ENCODE measurements at regions not wholly inside any gene's neighbourhood (a gene's known extent, or its start where the extent isn't known, plus 50 kb on each side); places are given as distances from the start of the nearest gene placed in this dataset.

DNA sequence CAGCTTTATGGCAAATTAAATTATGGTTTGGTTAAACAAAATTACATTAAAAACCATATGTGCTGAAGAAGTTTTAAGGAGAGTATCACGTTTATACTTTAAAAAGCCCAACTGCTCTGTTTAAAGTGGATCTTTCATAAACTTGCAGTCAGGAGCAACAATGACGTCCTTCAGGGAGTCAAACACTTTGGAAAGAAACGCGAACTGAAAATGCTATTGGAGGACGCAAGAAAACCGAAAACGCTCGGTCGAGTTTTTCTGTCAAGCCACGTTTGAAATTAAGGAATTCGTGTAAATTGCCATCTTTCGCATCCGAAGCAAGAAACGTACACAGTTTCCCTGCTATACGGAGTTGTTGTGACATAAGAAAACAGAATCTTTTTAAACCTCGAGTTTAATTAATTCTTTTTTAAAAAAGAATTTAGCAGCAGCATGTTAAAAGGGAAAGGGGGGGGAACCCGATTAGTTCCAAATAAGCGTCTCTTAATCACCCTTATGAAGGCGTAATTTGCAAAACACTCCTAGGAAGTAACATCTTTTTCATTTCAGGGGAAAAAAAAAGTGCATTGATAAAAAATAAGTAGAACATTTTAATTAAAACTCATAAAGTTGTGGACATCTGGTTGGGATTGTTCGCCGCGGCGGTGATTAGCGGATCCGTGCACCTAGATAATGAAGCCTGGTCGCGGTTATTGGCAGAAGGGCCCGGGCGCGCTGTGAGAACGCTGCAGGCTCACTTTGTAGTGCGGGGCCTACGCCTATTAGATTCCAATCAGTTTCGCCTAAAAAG lies 295.4 kb downstream of the TFAP2C start:
- H3K27ac ChIP-seq = no peak overlapping the region

DNA sequence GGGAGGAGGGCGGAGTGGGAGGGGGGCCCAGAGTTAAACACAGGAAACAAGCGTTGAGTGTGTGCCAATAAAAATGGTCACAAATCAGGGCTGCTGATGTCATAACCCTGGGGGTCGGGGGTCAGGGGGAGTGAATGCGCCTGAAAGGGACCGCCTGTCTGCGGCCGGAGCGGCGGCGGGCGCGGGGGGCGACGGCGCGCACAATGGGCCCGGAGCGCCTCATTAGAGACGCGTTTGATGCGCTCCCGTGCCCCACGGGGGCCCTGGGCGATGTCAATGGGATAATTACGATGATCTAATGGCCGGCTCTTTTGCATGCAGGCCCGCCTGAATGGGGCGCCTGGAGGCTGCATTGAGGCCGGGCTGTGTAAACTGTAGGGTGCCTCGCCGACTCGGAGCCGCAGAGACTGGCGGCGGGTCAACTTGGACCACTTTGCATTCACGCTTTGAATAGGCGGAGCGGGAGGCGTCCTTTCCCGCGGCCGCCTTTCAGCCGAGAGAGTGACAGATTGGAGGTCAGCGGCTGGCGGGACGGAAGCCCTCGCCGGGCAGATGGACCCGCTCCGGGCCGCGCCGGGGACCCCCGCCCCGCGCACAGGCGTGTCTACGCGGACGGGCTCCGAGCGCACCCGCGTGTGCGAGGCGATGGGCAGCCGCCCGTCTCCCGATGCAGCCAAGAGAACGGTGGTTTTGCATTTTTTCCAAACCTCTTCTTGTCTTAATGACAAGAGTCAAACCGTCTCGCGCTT lies 296.1 kb downstream of the TFAP2C start:
- TF ChIP-seq ZFX (IDR thresholded peaks at IDR 0.05; ENCODE audit: borderline replicate concordance) = no peak
- TF ChIP-seq, protein P1, sequence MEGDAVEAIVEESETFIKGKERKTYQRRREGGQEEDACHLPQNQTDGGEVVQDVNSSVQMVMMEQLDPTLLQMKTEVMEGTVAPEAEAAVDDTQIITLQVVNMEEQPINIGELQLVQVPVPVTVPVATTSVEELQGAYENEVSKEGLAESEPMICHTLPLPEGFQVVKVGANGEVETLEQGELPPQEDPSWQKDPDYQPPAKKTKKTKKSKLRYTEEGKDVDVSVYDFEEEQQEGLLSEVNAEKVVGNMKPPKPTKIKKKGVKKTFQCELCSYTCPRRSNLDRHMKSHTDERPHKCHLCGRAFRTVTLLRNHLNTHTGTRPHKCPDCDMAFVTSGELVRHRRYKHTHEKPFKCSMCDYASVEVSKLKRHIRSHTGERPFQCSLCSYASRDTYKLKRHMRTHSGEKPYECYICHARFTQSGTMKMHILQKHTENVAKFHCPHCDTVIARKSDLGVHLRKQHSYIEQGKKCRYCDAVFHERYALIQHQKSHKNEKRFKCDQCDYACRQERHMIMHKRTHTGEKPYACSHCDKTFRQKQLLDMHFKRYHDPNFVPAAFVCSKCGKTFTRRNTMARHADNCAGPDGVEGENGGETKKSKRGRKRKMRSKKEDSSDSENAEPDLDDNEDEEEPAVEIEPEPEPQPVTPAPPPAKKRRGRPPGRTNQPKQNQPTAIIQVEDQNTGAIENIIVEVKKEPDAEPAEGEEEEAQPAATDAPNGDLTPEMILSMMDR (IDR thresholded peaks at IDR 0.05) = no peak
- no peak overlapping the region for H3K27ac ChIP-seq

More for the DNA sequence above, 295.4 kb downstream of the TFAP2C start:
- TF ChIP-seq, protein P1 (IDR thresholded peaks at IDR 0.05) = no peak
- no peak for TF ChIP-seq ZFX (IDR thresholded peaks at IDR 0.05; ENCODE audit: borderline replicate concordance)

DNA sequence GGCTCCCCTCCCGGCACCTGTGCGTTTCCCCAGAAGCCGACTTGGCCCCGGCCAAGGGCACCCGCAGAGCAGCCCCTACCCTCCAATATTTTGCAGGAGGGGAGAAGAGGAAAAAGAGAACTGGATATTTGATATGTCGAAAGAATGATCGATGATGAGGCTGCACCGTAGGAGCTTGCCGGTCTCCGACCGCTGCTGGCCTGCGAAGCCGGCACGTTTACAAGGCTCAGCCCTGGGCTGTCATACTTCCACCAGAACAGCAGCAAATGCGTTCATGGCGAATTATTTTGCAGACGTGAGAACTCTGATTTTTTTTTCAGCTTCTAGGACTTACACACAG lies 296.7 kb downstream of the TFAP2C start:
- TF ChIP-seq ZFX (IDR thresholded peaks at IDR 0.05; ENCODE audit: borderline replicate concordance) = no peak
- TF ChIP-seq, protein P1 (IDR thresholded peaks at IDR 0.05) = no peak

DNA sequence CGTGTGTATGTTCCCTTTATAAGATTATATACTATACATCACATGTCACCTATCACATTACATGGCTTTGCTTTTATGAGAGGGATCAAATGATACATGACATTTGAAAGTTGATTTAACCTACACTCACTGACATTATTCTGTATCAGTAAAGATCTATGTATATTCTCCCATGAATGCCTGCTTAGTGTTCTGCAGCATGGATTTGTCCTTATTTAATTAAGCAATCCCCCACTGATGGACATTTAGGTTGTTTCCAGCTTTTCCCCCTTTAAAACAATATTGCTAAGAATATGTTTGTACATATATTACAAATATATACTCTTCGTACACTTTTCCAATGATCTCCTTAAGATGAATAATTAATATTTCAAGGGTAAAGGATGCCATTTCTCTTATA lies 297.4 kb downstream of the TFAP2C start:
- no peak overlapping the region for H3K27ac ChIP-seq
- TF ChIP-seq, protein P1 (IDR thresholded peaks at IDR 0.05) = no peak
- no peak for TF ChIP-seq ZFX (IDR thresholded peaks at IDR 0.05; ENCODE audit: borderline replicate concordance)

More for the DNA sequence above, 296.7 kb downstream of the TFAP2C start:
- H3K27ac ChIP-seq = no peak overlapping the region

DNA sequence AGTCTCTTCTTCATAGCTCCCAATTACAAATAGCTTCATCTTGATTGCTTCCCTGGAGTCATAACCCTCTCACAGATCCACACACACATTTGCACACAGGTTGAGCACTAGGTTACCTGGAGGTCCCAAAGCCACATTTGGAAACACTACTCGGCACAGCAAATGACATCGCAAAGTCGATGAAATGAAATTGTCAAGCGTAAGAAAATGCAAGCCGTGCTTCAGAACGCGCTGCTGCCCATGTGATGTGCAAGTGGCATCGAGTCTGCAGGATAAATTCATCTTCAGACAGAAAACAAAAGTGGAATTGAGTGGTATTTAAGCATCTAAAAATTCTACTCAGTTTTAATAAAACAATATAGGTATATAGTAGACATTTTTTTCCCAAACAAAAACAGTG lies 298.0 kb downstream of the TFAP2C start:
- H3K27ac ChIP-seq = no peak overlapping the region
- TF ChIP-seq ZFX (IDR thresholded peaks at IDR 0.05; ENCODE audit: borderline replicate concordance) = no peak
- TF ChIP-seq, protein P1 (IDR thresholded peaks at IDR 0.05) = no peak

DNA sequence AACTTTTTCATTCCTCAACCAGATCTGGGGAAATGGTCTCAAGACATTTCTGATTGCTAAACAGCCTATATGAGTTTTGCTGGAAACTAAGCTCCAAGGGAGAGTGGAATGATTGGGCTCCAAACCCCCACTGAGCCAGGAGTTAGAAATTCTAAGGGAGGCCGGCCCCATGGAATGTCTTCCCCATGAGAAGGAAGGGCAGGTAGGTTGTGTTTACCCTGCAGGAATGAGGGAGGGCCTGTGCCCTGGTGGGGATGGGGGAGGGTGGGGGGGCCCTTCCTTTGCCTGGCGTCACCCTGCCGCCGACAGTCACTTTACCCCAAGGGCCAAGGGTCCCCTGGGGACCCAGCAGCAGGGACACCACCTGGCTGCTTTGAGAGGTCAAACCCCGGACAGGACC lies 298.9 kb downstream of the TFAP2C start:
- H3K27ac ChIP-seq = no peak overlapping the region
- TF ChIP-seq, protein P1 (IDR thresholded peaks at IDR 0.05) = no peak
- TF ChIP-seq ZFX (IDR thresholded peaks at IDR 0.05; ENCODE audit: borderline replicate concordance) = no peak

DNA sequence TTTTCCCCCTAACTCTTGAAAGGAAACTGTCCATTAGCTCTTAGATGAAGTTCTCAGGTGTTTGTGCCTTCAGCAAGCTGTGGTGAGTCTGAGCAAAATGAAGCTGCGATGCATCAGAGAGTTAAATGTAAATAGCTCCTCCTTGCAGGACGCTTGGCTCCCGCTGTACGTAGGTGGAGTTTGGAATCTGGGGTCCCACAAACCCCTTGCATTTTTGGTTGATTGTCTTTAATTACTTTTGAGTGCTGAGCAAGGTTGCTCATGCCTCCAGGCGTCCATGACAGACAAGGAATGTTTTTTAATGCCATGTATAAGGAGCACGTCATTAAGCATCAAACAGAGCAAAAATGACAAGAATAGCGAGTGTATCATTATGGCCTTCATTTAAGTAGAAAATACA lies 300.5 kb downstream of the TFAP2C start:
- H3K27ac ChIP-seq = no peak overlapping the region
- TF ChIP-seq, protein P1 (IDR thresholded peaks at IDR 0.05) = no peak
- no peak for TF ChIP-seq ZFX (IDR thresholded peaks at IDR 0.05; ENCODE audit: borderline replicate concordance)

All from 22Rv1 (cell line).